HG03045 (cell line): ENCODE measurements at regions not wholly inside any gene's neighbourhood (a gene's known extent, or its start where the extent isn't known, plus 50 kb on each side); places are given as distances from the start of the nearest gene placed in this dataset.

ENCODE experiments used
- ATAC-seq: cut with Tn5 transposase; IDR thresholded peaks from one replicate; pipeline ENCODE4 v1.9.1; 2021; ENCODE audit warnings: mild to moderate bottlenecking, moderate library complexity; ENCODE audit not compliant: unreplicated experiment

GRCh38 chr12:114974826-114975639, 291.1 kb upstream of the TBX3 start:
- no peak for ATAC-seq

- ATAC-seq, result no peak
Measured at GRCh38 chr12:114974333-114974732, 290.4 kb upstream of the TBX3 start.

GRCh38 chr12:114968727-114969126, 284.8 kb upstream of the TBX3 start:
- no peak for ATAC-seq

GRCh38 chr12:114967151-114967550, 283.2 kb upstream of the TBX3 start:
- no peak for ATAC-seq

GRCh38 chr12:114964841-114965240, 280.9 kb upstream of the TBX3 start:
- no peak for ATAC-seq

- ATAC-seq, result no peak
Measured at GRCh38 chr12:114963846-114964245, 279.9 kb upstream of the TBX3 start.

GRCh38 chr12:114961491-114961890, 277.5 kb upstream of the TBX3 start:
- no peak for ATAC-seq

- ATAC-seq, result no peak
Measured at GRCh38 chr12:114958538-114958937, 274.6 kb upstream of the TBX3 start.

- no peak for ATAC-seq
Measured at GRCh38 chr12:114957225-114957624, 273.2 kb upstream of the TBX3 start.

- ATAC-seq, result no peak
Measured at GRCh38 chr12:114955414-114956014, 271.5 kb upstream of the TBX3 start.

- ATAC-seq, result no peak
Measured at GRCh38 chr12:114954511-114955055, 270.6 kb upstream of the TBX3 start.

GRCh38 chr12:114952573-114953271, 268.7 kb upstream of the TBX3 start:
- ATAC-seq, result no peak

- ATAC-seq, result no peak
Measured at GRCh38 chr12:114949058-114949820, 265.3 kb upstream of the TBX3 start.

- no peak for ATAC-seq
Measured at GRCh38 chr12:114945351-114945750, 261.4 kb upstream of the TBX3 start.

GRCh38 chr12:114944736-114945135, 260.8 kb upstream of the TBX3 start:
- ATAC-seq, result no peak

- ATAC-seq, result no peak
Measured at GRCh38 chr12:114943601-114944000, 259.6 kb upstream of the TBX3 start.

GRCh38 chr12:114938487-114939210, 254.7 kb upstream of the TBX3 start:
- ATAC-seq, result no peak

GRCh38 chr12:114936148-114937079, 252.4 kb upstream of the TBX3 start:
- no peak for ATAC-seq

- ATAC-seq, result no peak
Measured at GRCh38 chr12:114935658-114936057, 251.7 kb upstream of the TBX3 start.
